NCI-H128 (cell line): ENCODE measurements at regions not wholly inside any gene's neighbourhood (a gene's known extent, or its start where the extent isn't known, plus 50 kb on each side); places are given as distances from the start of the nearest gene placed in this dataset.
"Not testable (repeated sequence)": the region's sequence is repeated elsewhere in the genome, so short reads cannot be mapped to it uniquely, and the experiment has no call there.

ENCODE experiments used
- DNase-seq: peaks from one replicate; lab custom pipeline; 2025; ENCODE audit not compliant: unreplicated experiment; lab: John Stamatoyannopoulos, UW

DNA sequence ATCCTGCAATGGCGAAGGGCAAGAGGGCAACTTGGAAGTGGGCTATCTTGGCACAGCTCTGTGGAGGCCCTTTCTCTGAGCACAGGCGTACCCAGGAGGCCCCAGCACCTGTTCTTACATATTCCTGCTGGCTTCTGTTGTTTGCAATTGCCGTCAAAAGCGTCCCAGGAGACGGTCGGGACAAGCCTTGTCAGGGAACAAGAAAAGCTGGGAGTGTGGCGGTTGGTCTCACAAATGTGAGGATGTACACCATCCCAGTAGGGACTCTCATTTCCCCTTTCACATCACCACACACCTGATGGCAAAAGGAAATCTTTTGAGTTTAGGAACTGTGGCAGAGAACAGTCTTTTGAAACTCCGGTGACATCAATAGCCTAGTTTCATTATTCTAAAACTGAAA, 94.7 kb upstream of the EFEMP1 start:
- no peak for DNase-seq

GRCh38 chr2:56021136-56021474, 97.5 kb upstream of the EFEMP1 start:
- no peak for DNase-seq

- DNase-seq = no peak
Observed at GRCh38 chr2:56021579-56021978, 98.0 kb upstream of the EFEMP1 start.

GRCh38 chr2:56025469-56026193, 102.0 kb upstream of the EFEMP1 start:
- DNase-seq = no peak

GRCh38 chr2:56026828-56027227, 103.2 kb upstream of the EFEMP1 start:
- no peak for DNase-seq

GRCh38 chr2:56030062-56030461, 106.5 kb upstream of the EFEMP1 start:
- DNase-seq = no peak

DNA sequence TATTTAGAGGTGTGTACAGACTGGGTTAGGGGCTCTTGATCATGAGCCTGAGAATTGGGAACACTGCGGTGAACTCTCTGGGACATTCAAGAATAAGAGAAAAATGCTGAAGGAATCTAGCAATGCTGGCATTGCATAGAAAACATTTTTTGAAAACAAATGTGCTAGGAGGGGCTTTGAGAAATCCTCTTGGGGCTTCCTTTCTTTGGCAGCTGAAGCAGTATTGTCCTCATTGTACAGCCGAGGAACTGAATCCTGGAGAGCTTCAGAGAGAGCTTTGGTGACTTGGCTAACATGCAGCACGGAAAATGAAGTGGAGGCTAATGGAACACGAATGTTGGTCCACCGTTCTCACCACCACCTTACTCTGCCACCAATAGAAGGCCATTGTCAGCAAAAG, 107.3 kb upstream of the EFEMP1 start:
- DNase-seq = no peak

DNA sequence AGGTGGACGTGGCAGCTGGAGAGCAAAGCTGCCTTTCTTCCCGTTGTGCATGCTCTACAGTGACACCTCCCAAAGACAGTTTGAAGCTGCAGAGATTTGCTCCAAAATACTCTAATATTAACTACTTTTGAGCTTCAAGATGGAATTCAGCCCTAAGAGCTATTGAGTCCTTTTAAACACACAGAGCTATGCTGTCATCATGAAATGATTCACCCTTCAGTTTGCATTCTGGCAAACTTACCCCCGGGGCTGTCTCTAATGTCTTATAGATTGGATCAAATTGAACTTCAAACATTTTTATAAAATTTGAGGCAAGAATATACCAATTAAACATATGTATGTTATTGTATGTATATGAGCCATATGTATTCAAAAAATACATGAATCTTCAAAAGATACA, 110.7 kb upstream of the EFEMP1 start:
- DNase-seq = no peak

DNA sequence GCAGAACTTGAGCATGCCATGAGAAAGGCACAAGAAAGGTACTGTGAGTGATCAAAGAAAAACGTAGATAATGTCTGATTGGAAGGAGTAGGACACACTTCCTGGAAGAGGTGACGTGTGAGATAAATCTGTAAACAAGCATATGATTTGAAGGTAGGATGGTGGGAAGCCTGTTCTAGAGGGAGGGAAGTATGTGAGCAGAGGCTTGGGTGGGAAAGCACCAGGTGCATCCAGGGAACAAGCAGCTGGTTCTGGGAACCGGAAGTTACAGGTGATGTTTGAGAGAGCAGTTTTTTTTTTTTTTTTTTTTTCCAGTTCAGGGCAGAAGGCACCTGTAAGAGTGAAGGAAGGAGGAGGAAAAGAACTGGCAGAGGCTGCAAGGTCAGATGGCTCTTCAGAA, 116.6 kb upstream of the EFEMP1 start:
- DNase-seq = no peak

DNA sequence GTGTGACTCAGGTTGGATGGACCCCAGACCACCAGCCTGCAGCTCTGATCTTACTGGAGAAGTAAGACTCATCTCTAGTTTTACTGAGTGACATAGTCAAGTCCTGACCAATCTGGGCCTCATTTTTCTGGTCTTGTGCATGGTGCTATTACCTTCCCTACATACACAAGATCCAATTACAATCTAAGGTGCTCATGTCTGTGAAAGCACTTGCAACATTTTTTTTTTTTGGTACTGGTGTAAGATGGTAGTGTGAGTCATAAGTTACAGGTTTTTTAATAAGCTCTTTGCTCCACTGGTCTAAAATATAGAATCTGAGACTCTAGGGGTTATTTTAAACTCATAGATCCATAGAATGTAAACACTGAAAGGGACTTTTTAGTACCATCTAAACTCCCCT, 117.3 kb upstream of the EFEMP1 start:
- no peak for DNase-seq

- DNase-seq = no peak
Observed at GRCh38 chr2:56047136-56047535, 123.6 kb upstream of the EFEMP1 start.

DNA sequence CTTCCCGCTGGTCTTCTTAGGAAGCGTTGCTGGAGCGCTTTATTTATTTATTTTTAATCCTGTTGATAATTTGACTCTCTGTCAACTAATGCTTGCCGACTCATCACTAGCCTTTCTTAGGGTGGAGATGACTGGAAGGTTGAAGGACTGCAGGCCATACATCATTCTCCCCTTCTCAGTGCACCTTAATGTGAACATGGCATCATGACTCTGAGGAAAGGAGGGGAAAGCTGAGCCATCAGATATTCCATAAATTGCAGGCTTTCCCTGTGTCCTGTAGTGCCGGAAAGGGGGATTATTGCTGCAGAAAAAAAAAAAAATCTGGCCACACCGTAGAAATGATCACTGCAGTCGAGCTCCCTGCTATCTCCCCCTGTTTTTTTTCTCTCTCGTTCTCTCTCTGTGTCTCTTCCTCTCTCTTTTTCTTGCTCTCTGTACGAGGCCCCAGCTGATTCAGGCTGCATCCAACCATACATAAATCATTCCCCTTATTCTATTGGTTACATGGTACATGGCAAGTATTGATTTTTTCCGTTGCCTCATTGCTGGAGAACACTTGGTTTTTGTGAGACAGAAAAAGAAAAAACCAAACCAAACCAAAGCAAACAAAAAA, 125.8 kb upstream of the EFEMP1 start:
- DNase-seq = no peak

- DNase-seq = no peak
Observed at GRCh38 chr2:56053679-56054078, 130.1 kb upstream of the EFEMP1 start.

- DNase-seq = no peak
Observed at GRCh38 chr2:56055405-56055804, 128.4 kb upstream of the CCDC85A start.

GRCh38 chr2:56061327-56061726, 122.5 kb upstream of the CCDC85A start:
- not testable (repeated sequence) for DNase-seq

DNA sequence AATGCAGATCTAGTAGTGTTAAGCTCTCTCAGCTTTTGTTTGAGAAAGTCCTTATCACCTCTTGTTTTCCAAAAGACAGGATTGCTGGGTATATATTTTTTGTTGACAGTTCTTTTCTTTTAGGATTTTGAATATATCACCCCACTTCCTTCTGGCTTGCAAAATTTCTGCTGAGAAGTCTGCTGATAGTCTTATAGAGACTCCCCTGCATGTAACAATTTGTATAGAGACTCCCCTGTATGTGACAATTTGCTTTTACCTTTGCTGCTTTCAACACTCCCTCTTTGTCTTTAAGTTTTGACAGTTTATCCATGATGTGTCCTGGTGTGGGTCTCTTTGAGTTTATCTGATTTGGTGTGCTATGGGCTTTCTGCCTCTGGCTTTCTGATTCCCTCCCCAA, 115.0 kb upstream of the CCDC85A start:
- DNase-seq = no peak

- no peak for DNase-seq
Observed at GRCh38 chr2:56077359-56077915, 106.4 kb upstream of the CCDC85A start.

- no peak for DNase-seq
Observed at GRCh38 chr2:56082665-56083064, 101.1 kb upstream of the CCDC85A start.

GRCh38 chr2:56084111-56084901, 99.5 kb upstream of the CCDC85A start:
- no peak for DNase-seq

GRCh38 chr2:56086336-56086735, 97.5 kb upstream of the CCDC85A start:
- no peak for DNase-seq

- no peak for DNase-seq
Observed at GRCh38 chr2:56088411-56088810, 95.4 kb upstream of the CCDC85A start.

GRCh38 chr2:56089931-56090330, 93.9 kb upstream of the CCDC85A start:
- DNase-seq = no peak
